IPS DF 19.7 (cell line): ENCODE measurements at regions not wholly inside any gene's neighbourhood (a gene's known extent, or its start where the extent isn't known, plus 50 kb on each side); places are given as distances from the start of the nearest gene placed in this dataset.
"Not testable (repeated sequence)": the region's sequence is repeated elsewhere in the genome, so short reads cannot be mapped to it uniquely, and the experiment has no call there.

Source experiments
- DNase-seq: peaks from one replicate; pipeline ENCODE4 v3.0.0-alpha.2; 2013; ENCODE audit warnings: low read depth, low spot score

DNA sequence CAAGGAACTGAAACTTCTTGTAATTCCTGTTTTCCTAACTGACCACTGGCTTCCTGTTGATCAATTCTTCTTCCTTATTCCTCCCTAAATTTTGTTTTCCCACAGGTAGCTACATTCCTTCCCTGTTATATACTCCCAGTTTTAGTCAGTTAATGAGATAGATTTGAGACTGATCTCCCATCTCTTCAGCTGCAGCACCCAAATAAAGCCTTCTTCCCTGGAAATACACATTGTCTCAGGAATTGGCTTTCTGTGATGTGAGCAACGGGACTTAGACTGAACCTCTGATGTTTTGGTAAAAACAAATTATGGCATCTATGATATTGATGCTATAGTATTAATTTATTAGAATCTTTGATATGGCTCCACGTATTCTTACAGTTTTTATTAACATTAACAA, 617.3 kb upstream of the ST8SIA4 start:
- DNase-seq: no peak

- DNase-seq: no peak
Measured at GRCh38 chr5:101517795-101518194, 614.7 kb upstream of the ST8SIA4 start.

DNA sequence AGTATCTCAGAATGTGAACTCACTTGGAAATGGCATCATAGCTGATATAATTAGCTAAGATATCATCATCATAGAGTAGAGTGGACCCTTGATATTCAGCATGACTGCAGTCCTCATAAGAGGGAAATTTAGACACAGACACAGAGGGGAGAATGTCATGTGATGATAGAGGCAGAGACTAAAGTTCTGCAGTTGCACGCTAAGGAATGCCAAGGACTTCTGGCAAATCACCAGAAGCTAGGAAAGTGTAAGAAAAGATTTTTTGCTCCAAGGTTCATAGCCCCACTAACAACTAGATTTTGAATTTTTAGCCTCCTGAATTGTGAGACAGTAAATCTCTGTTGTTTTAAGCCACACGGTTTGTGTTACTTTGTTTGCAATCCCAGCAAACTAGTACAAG, 612.6 kb upstream of the ST8SIA4 start:
- no peak for DNase-seq

- DNase-seq: no peak
Measured at GRCh38 chr5:101505891-101506570, 602.9 kb upstream of the ST8SIA4 start.

- DNase-seq: no peak
Measured at GRCh38 chr5:101482931-101483330, 579.8 kb upstream of the ST8SIA4 start.

DNA sequence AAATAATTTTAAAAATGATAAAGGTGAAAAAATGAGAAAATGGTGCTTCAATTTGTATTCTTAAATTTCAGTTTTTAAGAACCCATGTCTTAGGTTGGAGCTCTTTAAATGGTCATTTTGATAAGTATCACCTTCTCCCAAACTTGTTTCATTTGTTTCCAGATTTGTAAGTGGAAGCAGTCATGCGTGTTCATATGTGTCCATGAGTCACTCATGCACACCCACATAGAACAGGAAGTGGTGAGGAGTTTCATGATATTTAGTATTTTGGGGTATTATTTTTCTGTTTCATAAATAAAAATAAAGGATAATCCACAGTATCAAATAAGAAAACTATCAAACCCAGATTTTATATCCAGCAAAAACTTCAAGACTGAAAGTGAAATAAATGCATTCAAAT, 570.4 kb upstream of the ST8SIA4 start:
- no peak for DNase-seq

DNA sequence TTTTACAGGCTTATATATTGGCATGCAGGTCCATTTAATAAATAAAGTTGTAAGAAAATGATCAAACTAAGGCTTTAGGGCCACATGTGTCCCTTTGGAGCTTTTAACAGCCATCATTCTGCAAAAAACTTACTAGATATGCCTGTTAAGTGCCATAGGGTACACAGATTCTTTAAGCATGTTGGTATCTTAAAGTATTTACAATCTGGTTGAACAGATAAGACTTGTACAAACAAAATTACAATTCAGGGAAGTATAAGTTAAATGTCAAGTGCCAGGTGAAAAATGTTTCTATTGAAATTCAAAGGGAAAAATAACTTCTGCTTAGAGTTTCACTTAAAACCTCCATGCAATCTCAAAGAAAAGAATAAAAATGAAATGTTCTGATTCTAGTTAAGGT, 558.4 kb upstream of the ST8SIA4 start:
- DNase-seq: no peak

GRCh38 chr5:101458587-101458986, 555.5 kb upstream of the ST8SIA4 start:
- no peak for DNase-seq

DNA sequence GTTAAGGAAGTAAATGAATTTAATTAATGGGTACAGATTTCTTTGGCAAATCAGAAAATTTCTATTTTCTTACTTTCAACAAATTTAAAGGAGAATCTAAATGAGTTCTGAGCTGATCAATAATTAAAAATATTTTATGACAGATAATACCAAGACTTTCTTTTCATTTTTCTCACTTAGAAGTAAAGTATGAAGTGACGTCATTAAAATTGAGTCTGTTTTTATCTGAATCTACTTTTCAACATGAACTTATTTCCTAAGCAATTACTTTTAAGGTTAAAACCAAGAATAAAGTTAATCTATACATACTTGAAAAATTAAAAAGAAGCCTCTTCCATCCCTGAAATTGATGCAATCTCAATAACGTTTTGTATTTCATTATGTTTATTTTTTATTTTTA, 552.8 kb upstream of the ST8SIA4 start:
- no peak for DNase-seq

- DNase-seq: no peak
Measured at GRCh38 chr5:101455048-101455447, 552.0 kb upstream of the ST8SIA4 start.

DNA sequence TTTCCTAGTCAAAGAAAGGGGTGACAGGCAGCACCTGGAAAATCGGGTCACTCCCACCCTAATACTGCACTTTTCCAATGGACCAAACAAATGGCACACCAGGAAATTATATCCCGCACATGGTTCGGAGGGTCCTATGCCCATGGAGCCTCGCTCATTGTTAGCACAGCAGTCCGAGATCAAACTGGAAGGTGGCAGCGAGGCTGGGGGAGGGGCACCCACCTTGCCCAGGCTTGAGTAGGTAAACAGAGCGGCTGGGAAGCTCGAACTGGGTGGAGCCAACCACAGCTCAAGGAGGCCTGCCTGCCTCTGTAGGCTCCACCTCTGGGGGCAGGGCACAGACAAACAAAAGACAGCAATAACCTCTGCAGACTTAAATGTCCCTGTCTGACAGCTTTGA, 539.2 kb upstream of the ST8SIA4 start:
- not testable (repeated sequence) for DNase-seq

- DNase-seq: no peak
Measured at GRCh38 chr5:101440173-101440572, 537.1 kb upstream of the ST8SIA4 start.

GRCh38 chr5:101437351-101437750, 534.3 kb upstream of the ST8SIA4 start:
- DNase-seq: no peak

GRCh38 chr5:101435768-101436167, 532.7 kb upstream of the ST8SIA4 start:
- DNase-seq: no peak

- no peak for DNase-seq
Measured at GRCh38 chr5:101431201-101431600, 528.1 kb upstream of the ST8SIA4 start.

GRCh38 chr5:101430551-101430950, 527.5 kb upstream of the ST8SIA4 start:
- DNase-seq: no peak

- no peak for DNase-seq
Measured at GRCh38 chr5:101429241-101429640, 526.2 kb upstream of the ST8SIA4 start.

- DNase-seq: no peak
Measured at GRCh38 chr5:101425339-101425859, 522.3 kb upstream of the ST8SIA4 start.

DNA sequence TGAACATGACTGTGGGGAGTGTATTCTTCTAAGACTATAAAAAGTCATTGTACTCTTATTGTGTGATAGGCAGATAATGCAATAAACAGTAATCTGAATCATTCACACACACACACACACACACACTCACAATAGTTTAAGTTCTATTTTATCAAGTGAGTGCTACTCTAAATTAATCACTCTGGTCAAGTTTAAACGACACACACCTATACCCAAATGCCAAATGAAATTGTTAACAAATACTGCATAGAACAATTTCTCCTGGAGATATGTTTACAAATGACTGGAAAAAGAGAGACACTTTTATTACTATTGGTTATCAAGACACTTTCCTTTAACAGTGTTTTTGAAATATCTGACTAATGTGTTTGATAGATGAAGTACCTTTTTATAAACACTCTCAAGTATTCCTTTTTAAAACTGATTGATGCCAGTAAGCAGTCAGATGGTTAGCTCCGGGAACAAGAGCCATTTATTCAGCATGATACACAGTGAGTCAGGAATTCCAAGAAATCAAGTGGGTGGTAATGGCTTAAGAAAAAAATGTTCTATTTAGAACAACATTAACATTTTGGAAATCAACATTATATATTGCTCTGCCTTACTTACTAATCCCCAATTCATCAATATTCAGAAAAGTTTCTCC, 521.6 kb upstream of the ST8SIA4 start:
- DNase-seq: no peak

DNA sequence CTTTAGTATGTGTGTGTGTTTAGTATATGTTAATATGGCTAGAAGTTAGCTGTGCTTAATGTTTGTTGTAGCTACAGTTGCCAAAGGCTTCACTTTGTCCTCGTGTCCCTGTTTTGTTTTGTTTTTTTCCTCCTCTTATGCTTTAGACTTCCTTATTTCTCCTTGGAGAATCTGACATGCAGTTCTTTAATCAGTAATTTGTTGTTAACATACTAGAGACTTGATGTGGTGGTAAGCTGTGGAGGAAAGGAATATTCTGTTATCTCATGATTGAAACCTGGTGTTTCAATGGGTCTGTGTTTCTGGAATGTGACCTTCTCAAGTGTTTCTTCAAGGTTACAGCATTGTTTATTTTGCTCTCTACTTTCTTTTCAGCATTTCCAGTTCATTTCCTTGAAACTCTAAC, 515.6 kb upstream of the ST8SIA4 start:
- DNase-seq: no peak

GRCh38 chr5:101404531-101404930, 501.4 kb upstream of the ST8SIA4 start:
- no peak for DNase-seq

DNA sequence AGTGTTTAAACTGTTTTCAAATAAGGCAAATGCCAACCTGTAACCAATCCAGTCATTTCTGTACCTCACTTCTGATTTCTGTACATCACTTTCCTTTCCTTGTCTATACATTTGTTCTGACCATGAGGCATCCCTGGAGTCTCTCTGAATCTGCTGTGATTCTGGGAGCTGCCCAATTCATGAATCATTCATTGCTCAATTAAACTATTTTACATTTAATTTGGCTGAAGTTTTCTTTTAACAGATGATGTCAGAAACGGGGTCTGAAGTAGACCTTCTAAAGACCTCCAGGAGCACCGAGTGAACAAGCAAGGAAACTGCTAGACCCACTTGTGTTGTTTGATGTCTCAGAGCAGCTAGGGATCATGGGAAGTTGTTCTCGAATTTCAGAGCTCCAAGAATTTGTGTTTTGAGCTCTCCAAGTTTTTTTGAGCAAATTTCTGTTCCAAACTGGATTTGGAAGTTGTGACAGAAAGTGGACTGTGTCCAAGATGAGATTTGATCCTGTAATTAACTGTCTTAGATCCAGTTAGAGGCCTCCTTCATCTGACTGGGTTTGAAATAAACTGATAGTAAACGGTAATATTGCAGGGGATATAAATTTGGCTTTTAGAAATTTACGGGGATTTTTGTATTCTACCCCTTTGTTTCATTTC, 490.8 kb upstream of the ST8SIA4 start:
- no peak for DNase-seq
